ENCODE measurements at regions not wholly inside any gene's neighbourhood (a gene's known extent, or its start where the extent isn't known, plus 50 kb on each side); places are given as distances from the start of the nearest gene placed in this dataset.

DNA sequence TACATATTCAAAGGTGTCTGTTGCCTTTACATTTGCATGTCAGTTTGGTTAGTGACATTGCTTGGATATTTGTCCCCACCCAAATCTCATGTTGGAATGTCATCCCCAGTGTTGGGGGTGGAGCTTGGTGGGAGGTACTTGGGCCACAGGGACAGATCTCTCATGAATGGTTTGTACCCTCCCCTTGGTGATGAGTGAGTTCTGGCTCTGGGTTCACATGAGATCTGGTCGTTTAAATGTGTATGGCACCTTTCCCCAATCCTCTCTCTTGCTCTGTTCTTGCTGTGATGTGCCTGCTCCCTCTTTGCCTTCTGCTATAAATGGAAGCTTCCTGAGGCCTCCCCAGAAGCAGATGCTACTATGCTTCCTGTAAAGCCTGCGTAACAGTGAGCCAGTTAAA is 207.9 kb upstream of the DIO3 start:
- TF ChIP-seq, protein P1, sequence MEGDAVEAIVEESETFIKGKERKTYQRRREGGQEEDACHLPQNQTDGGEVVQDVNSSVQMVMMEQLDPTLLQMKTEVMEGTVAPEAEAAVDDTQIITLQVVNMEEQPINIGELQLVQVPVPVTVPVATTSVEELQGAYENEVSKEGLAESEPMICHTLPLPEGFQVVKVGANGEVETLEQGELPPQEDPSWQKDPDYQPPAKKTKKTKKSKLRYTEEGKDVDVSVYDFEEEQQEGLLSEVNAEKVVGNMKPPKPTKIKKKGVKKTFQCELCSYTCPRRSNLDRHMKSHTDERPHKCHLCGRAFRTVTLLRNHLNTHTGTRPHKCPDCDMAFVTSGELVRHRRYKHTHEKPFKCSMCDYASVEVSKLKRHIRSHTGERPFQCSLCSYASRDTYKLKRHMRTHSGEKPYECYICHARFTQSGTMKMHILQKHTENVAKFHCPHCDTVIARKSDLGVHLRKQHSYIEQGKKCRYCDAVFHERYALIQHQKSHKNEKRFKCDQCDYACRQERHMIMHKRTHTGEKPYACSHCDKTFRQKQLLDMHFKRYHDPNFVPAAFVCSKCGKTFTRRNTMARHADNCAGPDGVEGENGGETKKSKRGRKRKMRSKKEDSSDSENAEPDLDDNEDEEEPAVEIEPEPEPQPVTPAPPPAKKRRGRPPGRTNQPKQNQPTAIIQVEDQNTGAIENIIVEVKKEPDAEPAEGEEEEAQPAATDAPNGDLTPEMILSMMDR (IDR thresholded peaks at IDR 0.05) = no peak
- no peak overlapping the region for H3K4me3 ChIP-seq
- DNase-seq = peak in 1 of 3 donors; percentile 4
- H3K9me3 ChIP-seq = peaks cover 0 to 5% (median 0%) of the 10 kb centered on the region in 4 donors
- H3K36me3 ChIP-seq = no peaks in the 10 kb centered on the region
- no peak overlapping the region for H3K27ac ChIP-seq
- H3K4me1 ChIP-seq = no peaks in the 10 kb centered on the region
- no peaks in the 10 kb centered on the region for H3K27me3 ChIP-seq

DNA sequence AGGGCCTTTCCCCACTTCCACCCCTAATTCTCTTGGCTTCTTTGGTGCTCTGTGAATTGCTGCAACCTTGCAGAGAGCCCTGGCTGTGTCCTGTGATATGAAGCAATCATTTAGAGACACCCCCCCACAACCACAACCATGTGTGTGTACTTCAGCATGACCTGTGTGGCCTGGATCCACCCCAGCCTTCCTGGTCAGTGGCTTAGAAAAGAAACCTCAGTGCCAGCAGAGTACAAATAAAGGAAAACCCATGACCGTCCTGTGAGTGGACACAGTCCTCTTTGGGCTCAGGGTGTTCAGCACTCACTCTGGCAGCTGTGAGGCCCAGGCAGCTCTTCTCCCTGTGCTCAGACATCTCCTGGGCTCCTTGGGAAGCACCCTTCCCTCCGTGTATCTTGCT is 206.6 kb upstream of the DIO3 start:
- H3K27ac ChIP-seq = no peak overlapping the region
- H3K27me3 ChIP-seq = no peaks in the 10 kb centered on the region
- H3K4me1 ChIP-seq = peaks cover 0 to 7% (median 0%) of the 10 kb centered on the region in 4 donors
- no peaks in the 10 kb centered on the region for H3K36me3 ChIP-seq
- no peak overlapping the region for H3K4me3 ChIP-seq
- DNase-seq = peak in 2 of 3 donors; percentile 1 to 40
- no peaks in the 10 kb centered on the region for H3K9me3 ChIP-seq
- TF ChIP-seq, protein P1 (IDR thresholded peaks at IDR 0.05) = no peak
- TF ChIP-seq POLR2A (IDR thresholded peaks at IDR 0.05) = no peak

DNA sequence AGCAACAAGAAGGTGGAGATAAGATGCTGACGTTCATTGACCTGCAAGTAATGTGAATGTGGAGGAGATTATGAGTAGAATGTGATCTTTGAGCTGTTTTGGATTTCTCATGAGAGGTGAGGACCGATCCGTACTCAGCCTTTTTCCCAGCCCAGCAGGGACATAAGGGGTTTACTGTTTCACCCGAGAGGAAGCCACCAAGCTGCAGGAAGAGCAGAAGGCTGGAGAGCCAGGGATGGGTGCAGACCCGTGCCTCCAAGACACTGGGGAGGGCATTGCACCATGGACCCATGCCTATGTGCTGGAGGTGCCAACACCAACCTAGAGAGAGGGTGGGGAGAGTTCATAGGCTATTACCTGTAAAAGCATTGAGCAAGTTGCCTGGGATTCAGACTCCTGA is 206.0 kb upstream of the DIO3 start:
- Histone ChIP-seq H3K4me1 (peaks cover 0 to 7% (median 0%) of the 10 kb centered on the region in 4 donors), H3K4me3 (no peak overlapping the region), H3K27me3 (no peaks in the 10 kb centered on the region), H3K36me3 (no peaks in the 10 kb centered on the region), H3K27ac (no peak overlapping the region), H3K9me3 (no peaks in the 10 kb centered on the region)
- peak in 2 of 3 donors; percentile 2 to 18 for DNase-seq
- TF ChIP-seq, protein P1 (IDR thresholded peaks at IDR 0.05) = no peak
- no peak for TF ChIP-seq POLR2A (IDR thresholded peaks at IDR 0.05)

DNA sequence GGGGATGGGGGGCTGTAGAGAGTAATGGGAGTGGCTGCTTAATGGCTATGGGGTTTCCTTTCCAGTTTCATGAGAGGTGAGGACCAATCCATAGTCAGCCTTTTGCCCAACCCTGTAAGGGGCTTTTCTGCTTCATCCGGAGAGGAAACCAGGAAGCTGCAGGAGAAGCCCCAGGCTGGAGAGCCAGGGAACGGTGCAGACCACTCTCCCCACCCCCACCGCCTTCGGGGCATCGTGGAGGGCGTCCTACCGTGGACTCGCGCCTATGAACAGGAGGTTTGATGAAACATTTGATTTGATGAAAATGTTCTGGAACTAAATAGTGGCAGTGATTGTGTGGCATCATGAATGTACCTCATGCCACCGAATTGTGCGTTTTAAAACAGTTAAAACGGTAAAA is 204.3 kb upstream of the DIO3 start:
- Histone ChIP-seq H3K36me3 (no peaks in the 10 kb centered on the region), H3K4me1 (peaks cover 0 to 7% (median 0%) of the 10 kb centered on the region in 4 donors), H3K27ac (no peak overlapping the region), H3K4me3 (no peak overlapping the region), H3K27me3 (no peaks in the 10 kb centered on the region), H3K9me3 (no peaks in the 10 kb centered on the region)
- TF ChIP-seq, protein P1 (IDR thresholded peaks at IDR 0.05) = no peak
- TF ChIP-seq POLR2A (IDR thresholded peaks at IDR 0.05) = no peak
- no peak for DNase-seq

DNA sequence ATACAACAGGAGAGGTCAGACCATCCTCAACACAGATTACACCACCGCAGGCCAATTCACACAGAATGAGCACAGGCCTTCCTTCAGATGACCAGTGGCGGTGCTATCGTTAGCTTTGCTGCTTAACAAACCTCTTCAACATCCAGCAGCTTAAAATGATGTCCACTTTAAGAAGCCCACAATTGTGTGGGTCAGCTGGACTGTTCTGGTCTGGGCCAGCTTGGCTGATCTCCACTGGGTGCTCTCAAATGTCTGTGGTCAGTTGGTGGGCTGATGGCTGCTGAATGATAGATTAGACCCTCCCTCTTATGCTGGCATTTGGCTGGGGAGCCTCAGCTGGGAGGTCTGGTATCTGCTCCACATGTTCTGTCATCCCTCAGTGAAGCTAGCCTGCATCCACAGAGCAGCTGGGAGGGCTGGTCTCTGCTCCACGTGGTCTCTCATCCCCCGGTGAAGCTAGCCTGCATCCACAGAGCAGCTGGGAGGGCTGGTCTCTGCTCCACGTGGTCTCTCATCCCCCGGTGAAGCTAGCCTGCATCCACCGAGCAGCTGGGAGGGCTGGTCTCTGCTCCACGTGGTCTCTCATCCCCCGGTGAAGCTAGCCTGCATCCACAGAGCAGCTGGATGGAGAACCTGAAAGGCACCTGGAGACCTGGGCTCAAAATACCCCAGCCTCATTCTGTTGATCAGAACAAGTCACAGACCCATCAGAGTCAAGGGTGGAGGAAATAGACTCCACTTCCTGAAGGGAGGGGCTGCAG is 203.6 kb upstream of the DIO3 start:
- Histone ChIP-seq H3K4me1 (peaks cover 0 to 7% (median 0%) of the 10 kb centered on the region in 4 donors), H3K4me3 (no peak overlapping the region), H3K27ac (no peak overlapping the region), H3K27me3 (no peaks in the 10 kb centered on the region), H3K9me3 (no peaks in the 10 kb centered on the region), H3K36me3 (no peaks in the 10 kb centered on the region)
- no peak for DNase-seq
- TF ChIP-seq, protein P1 (IDR thresholded peaks at IDR 0.05) = no peak
- TF ChIP-seq POLR2A (IDR thresholded peaks at IDR 0.05) = no peak
